ENCODE measurements at regions not wholly inside any gene's neighbourhood (a gene's known extent, or its start where the extent isn't known, plus 50 kb on each side); places are given as distances from the start of the nearest gene placed in this dataset.

DNA sequence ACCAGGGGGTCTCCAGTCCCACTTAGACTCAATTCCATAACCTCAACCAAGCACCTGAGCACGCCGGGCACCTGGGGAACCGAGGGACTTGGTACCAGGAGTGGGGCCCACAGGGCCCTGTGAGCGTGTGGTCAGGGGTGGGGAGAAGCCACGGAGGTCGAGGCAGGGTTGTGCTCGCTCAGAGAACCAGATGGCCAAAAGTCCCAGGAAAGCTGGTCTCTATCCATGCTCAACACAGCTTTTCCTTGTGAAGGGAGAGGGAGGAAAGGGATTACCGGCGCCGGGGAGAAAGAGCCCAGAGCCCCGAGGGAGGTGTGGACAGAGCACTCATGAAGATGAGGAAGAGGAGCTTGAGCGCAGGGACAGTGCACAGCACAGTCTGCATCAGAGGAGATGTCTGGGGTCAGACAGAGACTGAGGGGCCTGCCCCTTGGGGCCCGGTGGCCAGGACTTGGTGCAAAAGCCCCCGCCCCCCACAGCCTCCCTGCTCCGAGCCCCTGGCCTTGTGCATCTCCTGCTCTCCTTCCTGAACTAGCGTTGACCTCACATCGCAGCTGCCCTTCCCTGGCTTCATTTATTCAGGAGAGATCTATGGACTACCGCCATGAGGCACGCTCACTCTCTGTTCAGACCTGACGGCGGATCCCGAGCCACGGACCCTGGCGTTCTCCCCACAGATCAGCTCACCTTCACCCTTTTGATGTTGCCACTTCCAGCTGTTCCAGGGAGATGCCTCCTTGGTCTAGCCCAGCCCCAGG, 355.4 kb upstream of the TNRC6C start:
- no peak overlapping the region for H3K4me3 ChIP-seq (ENCODE audit: low read depth, low read length)
- no peaks in the 10 kb centered on the region for H3K27me3 ChIP-seq (ENCODE audit: control insufficient read depth, insufficient read depth, low read length)
- H3K36me3 ChIP-seq (ENCODE audit: control insufficient read depth, insufficient read depth, low read length) = no peaks in the 10 kb centered on the region
- no peak for DNase-seq (ENCODE audit: low read depth)
- TF ChIP-seq, protein P1, sequence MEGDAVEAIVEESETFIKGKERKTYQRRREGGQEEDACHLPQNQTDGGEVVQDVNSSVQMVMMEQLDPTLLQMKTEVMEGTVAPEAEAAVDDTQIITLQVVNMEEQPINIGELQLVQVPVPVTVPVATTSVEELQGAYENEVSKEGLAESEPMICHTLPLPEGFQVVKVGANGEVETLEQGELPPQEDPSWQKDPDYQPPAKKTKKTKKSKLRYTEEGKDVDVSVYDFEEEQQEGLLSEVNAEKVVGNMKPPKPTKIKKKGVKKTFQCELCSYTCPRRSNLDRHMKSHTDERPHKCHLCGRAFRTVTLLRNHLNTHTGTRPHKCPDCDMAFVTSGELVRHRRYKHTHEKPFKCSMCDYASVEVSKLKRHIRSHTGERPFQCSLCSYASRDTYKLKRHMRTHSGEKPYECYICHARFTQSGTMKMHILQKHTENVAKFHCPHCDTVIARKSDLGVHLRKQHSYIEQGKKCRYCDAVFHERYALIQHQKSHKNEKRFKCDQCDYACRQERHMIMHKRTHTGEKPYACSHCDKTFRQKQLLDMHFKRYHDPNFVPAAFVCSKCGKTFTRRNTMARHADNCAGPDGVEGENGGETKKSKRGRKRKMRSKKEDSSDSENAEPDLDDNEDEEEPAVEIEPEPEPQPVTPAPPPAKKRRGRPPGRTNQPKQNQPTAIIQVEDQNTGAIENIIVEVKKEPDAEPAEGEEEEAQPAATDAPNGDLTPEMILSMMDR (IDR thresholded peaks at IDR 0.05; ENCODE audit: insufficient read depth, low read length, poor library complexity, severe bottlenecking) = no peak

DNA sequence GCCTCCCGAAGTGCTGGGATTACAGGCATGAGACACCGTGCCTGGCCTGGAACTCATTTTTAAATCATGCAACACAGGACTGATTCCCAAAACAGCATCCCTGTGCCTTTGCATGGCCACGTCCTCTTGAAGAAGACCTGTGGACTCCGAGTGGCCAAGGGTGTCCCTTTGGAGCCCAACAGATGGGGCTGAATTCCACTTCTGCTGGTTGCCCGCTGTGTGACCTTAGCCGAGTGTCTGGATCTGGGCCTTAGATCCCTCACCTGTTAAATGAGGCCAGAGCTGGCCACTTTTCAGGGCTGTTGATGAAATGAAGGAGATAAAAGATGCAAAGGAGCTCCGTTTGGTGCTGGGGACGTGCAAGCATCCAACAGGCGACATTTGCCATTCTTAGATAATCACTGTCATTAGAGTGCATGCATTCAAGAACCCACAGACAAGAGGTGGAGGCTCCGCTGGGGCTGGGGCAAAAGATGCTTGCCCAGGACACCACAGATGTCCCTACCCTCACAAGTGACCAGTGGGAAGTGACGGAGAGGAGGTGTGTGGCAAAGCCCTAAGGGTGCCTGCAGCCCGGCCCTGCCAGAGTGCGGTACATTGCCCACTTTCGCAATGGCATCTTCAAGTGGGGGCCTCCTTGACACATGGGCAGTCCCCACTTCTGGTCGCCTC, 354.1 kb upstream of the TNRC6C start:
- Histone ChIP-seq H3K27me3 (ENCODE audit: control insufficient read depth, insufficient read depth, low read length) (no peaks in the 10 kb centered on the region), H3K36me3 (ENCODE audit: control insufficient read depth, insufficient read depth, low read length) (no peaks in the 10 kb centered on the region), H3K4me3 (ENCODE audit: low read depth, low read length) (no peak overlapping the region)
- DNase-seq (ENCODE audit: low read depth) = no peak
- TF ChIP-seq, protein P1 (IDR thresholded peaks at IDR 0.05; ENCODE audit: insufficient read depth, low read length, poor library complexity, severe bottlenecking) = no peak

DNA sequence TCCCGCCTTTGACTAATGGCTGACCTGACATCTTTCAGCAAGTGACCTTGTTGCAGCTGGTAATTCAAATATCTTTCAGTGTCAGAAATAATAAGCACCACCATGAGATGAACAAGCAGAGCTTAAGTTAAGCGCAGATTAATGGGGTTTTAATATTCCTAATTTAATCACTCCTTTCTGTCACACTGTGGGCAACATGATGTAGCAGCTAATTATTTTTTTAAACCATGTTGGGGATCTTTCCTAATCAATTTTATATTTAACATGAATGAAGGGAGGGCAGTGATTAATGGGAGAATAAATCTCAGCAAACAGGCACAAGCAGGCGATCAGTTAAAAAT, 353.6 kb upstream of the TNRC6C start:
- Histone ChIP-seq H3K36me3 (ENCODE audit: control insufficient read depth, insufficient read depth, low read length) (no peaks in the 10 kb centered on the region), H3K4me3 (ENCODE audit: low read depth, low read length) (no peak overlapping the region), H3K27me3 (ENCODE audit: control insufficient read depth, insufficient read depth, low read length) (no peaks in the 10 kb centered on the region)
- DNase-seq (ENCODE audit: low read depth) = no peak
- TF ChIP-seq, protein P1 (IDR thresholded peaks at IDR 0.05; ENCODE audit: insufficient read depth, low read length, poor library complexity, severe bottlenecking) = no peak

DNA sequence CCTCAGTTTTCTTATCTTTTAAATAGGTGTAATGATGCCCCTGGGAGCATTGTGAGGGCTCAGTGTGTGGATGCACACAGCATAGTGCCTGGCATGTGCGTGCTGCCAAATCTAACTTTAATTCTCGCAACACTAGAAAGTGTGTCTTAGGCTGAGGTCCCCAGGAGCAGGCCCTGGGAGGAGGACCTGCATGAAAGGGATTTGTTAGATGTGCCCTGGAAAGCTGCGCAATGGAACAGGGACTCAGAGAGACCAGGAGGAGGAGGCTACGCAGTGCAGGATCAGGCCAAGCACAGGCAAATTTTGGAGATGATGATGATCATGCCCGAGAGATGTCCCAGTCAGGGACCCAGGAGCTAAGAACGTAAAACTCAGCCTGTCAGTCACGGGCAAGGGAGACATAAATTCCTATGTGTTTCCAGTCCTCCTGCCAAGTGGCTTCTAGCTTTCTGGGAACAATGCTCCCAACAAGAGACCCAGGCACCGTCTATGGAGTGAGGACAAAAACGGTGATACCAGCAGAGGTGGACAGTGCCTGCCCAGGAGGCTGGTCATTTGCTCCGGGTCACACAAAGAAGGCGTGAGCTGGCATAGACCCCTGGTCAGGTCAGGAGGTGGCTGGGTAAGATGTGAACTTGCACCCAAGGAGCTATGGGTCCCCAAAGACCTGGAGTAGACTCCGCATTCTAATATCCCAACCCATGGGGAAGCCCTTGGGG, 352.2 kb upstream of the TNRC6C start:
- TF ChIP-seq, protein P1 (IDR thresholded peaks at IDR 0.05; ENCODE audit: insufficient read depth, low read length, poor library complexity, severe bottlenecking) = no peak
- no peak overlapping the region for H3K4me3 ChIP-seq (ENCODE audit: low read depth, low read length)
- H3K27me3 ChIP-seq (ENCODE audit: control insufficient read depth, insufficient read depth, low read length) = no peaks in the 10 kb centered on the region
- no peak for DNase-seq (ENCODE audit: low read depth)
- no peaks in the 10 kb centered on the region for H3K36me3 ChIP-seq (ENCODE audit: control insufficient read depth, insufficient read depth, low read length)

DNA sequence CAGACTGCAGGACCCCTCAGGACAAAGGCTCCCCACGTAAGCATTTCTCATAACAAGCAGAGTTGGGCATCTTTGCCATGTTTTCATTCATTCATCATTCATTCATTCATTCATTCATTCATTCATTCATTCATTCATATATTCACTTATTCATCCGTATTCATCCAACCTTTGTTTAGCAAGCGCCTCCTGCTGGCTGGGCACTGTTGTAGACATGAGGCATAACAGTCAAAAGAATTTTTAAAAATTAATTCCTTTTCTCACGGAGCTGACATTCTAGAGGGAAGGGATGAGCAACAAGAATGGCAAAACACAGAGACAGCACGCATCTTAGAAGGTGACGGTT, 351.7 kb upstream of the TNRC6C start:
- DNase-seq (ENCODE audit: low read depth) = no peak
- Histone ChIP-seq H3K27me3 (ENCODE audit: control insufficient read depth, insufficient read depth, low read length) (no peaks in the 10 kb centered on the region), H3K36me3 (ENCODE audit: control insufficient read depth, insufficient read depth, low read length) (no peaks in the 10 kb centered on the region), H3K4me3 (ENCODE audit: low read depth, low read length) (no peak overlapping the region)
- TF ChIP-seq, protein P1 (IDR thresholded peaks at IDR 0.05; ENCODE audit: insufficient read depth, low read length, poor library complexity, severe bottlenecking) = no peak
